ENCODE measurements at regions not wholly inside any gene's neighbourhood (a gene's known extent, or its start where the extent isn't known, plus 50 kb on each side); places are given as distances from the start of the nearest gene placed in this dataset.
"Not testable (repeated sequence)": the region's sequence is repeated elsewhere in the genome, so short reads cannot be mapped to it uniquely, and the experiment has no call there.

- DNase-seq, result not testable (repeated sequence)
These were observed 228.3 kb upstream of the SPOPL start for GRCh38 chr2:138273280-138273679.

DNA sequence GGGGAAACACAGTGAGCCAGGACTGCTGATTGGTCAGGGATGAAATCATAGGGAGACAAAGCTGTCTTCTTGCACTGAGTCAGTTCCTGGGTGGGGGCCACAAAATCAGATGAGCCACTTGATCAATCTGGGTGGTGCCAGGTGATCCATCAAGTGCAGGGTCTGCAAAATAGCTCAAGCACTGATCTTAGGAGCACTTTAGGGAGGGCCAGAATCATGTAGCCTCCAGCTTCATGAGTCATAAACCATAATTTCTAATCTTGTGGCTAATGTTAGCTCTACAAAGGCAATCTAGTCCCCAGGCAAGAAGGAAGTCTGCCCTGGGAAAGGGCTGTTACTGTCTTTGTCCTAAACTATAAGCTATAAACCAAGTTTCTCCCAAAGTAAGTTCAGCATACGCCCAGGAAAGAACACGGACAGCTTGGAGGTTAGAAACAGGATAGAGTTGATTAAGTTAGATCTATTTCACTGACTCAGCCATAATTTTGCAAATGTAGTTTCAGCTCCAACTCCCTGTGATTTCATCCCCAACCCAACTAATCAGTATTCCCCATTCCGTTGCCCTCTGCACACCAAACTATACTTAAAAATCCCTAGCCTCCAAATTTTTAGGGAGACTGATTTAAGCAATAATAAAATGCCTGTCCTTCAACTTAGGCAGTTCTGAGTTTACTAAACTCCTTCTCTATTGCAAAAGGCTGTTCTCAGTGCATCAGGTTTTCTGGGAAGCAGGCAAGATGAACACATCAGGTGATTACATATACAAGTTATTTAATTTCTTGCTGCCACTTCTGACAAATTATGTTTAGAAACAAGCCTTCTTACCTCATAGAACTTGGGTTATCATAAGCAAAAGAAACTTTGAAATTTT, 226.9 kb upstream of the SPOPL start:
- DNase-seq, result no peak

- no peak for DNase-seq
These were observed 226.3 kb upstream of the SPOPL start for GRCh38 chr2:138275292-138275690.

DNA sequence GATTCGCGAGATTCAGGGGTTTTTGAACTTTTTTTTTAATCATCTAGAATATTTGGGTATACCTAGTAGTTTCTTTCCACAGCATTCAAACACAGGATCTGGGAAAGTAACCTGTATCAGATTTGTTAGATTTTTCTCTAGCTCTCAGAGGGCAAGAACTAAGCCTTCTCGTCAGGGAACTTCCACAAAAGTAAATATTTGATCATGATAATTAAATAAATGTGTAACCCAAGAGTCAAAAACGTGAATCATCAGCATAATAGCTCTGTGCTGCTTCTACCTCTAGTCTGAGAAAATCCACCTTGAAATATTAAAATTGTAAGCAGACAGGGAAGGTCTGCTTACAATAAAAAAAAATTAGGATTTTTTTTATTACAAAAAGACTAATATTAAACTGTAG, 225.7 kb upstream of the SPOPL start:
- DNase-seq, result no peak

- DNase-seq, result no peak
These were observed 225.2 kb upstream of the SPOPL start for GRCh38 chr2:138276339-138276738.

DNA sequence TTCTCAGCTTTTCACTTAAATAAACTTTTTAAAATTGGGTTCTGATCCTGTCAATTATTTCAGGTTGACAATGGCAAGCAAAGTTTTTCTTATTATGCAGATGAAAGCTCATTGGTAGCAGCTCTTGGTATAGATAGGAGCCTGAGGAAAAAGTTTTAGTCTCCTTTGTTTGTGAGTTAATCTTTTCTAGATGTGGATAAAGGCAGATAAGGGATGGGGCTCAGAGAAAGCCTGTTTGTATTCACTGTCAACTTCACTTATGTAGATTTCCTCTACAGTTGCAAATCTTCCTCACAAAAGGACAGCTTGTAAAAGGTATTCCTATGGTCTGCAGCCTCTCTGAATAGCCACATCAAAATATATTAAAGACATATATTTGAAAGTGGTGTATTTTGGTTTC, 224.5 kb upstream of the SPOPL start:
- DNase-seq, result no peak

GRCh38 chr2:138279871-138280270, 221.7 kb upstream of the SPOPL start:
- no peak for DNase-seq

- no peak for DNase-seq
These were observed 220.4 kb upstream of the SPOPL start for GRCh38 chr2:138280999-138281695.

DNA sequence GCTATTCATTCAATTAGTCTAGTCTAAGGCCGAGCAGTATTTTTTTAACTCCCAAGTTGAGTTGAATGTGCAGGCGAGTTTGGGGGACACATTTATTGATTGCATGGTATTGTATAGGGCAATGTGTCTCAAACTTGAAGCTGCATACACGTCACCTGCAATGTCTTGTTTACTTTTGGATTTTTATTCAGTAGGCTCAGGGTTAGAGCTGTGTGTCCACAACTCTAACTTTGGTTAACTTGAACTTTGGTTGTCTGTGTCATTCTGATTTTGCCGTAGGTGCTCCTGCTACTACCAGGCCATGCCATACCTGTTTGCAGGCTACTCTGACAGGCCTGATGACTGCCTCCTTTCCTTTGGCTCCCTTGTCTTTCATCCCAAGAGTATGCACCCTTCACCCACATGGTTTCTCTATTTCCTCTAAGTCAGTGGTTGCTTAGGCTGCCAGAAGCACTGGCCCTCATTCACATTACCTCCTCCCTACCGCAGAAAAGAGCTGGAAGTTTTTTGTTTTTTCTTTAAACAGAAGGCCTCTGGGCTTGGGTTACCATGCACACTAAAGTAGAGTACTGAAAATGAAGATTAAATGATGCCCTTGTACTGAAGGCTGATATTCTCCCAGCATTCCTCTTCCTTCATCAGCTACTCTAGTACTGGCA, 219.4 kb upstream of the SPOPL start:
- no peak for DNase-seq

DNA sequence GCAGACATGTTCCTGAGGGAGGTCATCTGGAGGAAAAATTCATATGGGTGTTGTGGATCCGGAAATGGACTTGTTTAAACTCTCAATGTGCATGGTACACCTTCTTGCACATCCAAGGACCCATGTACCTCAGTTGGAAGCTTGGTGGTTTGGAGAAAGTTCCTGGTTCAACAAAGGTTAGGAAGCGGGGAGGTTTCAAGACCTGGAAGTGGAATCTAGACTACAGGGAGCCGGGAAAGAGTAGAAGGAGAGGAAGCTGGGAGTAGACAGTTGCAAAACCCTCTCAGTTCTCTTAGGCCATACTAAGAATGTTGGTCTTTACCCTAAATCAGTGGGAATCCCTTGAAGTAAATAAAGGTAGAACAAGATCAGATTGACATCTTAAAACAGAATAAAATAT, 209.8 kb upstream of the SPOPL start:
- DNase-seq, result no peak

DNA sequence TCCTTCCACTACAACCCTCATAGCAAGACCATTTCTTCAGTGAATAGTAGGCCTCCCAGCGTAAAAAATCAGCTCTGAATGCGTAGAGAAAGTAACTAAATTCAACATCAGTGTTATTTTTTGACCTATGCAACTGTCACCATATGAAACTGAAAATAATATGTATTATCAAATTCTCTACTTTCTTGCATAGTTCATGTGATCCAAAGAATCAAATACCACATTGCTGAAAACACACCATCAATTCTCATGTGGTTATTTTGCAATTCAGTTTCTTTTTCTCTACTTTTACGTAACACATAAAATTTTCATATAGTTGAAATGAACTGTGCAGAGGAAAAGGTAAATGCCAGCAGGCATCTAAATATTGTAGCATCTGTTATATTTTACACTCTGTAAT, 208.5 kb upstream of the SPOPL start:
- DNase-seq, result no peak

DNA sequence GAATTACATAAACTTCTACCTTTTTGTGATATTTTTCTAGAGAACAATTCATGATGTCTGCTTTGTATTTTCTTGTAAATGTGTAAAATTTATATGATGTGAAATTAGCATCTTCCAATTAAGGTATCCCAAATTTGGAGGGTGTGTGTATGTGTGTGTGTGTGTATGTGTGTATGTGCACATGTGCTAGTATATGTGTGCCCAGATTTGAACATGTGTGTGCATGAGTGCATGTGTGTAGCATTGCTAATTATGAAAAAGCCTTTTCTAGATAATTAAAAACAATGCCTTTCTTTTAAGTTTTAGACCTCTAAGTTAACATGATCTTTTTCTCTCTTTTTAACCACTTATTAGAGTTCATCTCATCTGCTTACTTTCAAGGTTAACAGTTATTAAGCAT, 208.0 kb upstream of the SPOPL start:
- DNase-seq, result no peak

- no peak for DNase-seq
These were observed 207.1 kb upstream of the SPOPL start for GRCh38 chr2:138294451-138294850.

DNA sequence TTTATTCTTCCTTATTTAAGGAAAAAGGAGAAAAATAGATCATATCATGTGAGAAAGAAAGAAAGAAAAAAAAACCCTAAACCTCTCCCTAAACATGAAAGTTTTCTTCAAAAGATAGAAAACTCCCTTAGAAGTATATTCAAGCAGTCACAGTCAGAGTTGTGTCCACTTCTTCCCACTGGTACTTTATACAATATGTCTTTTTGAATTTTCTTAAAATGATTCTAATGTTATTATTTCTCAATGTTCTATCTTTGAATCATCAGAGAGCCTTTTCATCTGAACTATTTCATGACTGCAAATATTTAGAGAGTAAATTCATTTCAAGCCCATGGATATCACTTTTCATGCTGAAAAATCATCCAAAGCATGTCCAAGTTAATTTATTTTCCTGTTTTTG, 205.2 kb upstream of the SPOPL start:
- no peak for DNase-seq

DNA sequence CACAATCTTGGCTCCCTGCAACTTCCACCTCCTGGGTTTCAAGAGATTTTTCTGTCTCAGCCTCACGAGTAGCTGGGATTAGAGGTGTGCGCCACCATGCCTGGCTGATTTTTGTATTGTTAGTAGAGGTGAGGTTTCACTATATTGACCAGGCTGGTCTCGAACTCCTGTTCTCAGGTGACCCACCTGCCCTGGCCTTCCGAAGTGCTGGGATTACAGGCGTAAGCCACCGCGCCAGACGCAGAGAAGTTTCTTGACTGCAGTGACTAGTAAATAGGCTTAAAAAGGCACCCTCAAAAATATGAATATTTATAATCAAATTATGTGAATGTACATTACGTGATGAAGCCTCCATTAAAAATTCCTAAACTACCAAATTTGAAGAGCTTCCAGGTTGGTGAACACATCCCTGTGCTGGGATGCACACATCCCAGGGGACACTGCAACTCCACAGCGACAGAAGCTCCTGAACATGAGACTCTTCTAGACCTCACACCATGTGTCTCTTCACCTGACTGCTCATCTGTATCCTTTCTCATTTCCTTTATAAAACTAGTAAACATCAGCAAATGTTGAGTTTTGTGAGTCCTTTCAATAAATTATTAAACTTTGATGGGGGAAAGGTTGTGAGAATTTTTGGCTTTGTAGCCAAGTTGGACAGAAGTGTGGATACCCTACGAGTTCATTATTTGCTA, 203.3 kb upstream of the SPOPL start:
- no peak for DNase-seq

GRCh38 chr2:138298900-138299299, 202.7 kb upstream of the SPOPL start:
- DNase-seq, result no peak

DNA sequence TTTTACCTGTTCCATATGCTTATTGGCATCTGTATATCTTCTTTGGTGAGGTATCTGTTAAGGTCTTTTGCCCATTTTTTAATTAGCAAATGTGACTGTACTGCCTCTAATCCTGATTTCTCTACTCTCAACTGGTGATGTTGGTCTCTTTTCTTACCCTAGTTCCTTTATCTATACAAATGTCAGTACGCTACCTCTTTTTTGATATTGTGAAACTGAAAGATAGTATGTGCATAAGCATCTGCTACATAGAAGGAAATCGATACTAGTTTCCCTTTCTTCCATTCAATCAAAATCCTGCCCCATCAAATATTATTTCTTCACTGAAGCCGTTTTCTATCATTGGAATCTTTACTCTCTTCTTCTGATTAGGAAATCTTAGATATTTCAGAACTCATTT, 194.9 kb upstream of the SPOPL start:
- no peak for DNase-seq

- DNase-seq, result no peak
These were observed 194.5 kb upstream of the SPOPL start for GRCh38 chr2:138307099-138307498.

- no peak for DNase-seq
These were observed 191.8 kb upstream of the SPOPL start for GRCh38 chr2:138309760-138310159.

DNA sequence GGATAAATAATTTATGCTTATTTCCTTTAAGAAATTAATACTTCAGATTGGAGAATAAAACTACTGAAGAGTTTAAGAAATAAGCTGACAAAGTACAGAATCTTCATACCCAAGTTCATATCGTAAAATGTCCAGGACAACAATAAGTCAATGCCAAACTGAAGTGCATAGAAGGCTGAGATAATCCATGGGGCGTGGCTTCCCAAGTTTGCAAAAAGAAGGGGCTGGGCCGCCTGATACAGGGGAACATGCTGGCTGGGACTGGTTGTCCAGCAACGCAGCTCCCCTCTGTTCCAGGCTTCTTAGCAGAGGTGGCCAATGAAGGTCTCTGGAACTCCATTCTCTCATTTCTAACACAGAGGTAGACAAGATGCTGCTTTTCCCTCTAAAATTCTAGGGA, 189.5 kb upstream of the SPOPL start:
- no peak for DNase-seq

GRCh38 chr2:138315619-138316018, 186.0 kb upstream of the SPOPL start:
- DNase-seq, result not testable (repeated sequence)

GRCh38 chr2:138319616-138320015, 182.0 kb upstream of the SPOPL start:
- DNase-seq, result no peak

- DNase-seq, result no peak
These were observed 180.1 kb upstream of the SPOPL start for GRCh38 chr2:138321458-138321857.
